ENCODE measurements at regions not wholly inside any gene's neighbourhood (a gene's known extent, or its start where the extent isn't known, plus 50 kb on each side); places are given as distances from the start of the nearest gene placed in this dataset.
"Not testable (repeated sequence)": the region's sequence is repeated elsewhere in the genome, so short reads cannot be mapped to it uniquely, and the experiment has no call there.

- not testable (repeated sequence) for H3K4me1 ChIP-seq (ENCODE audit: insufficient read depth, low read length); H3K27me3 ChIP-seq (ENCODE audit: control insufficient read depth in 1 of 2, insufficient read depth in 2 of 2, low read length in 2 of 2); H3K36me3 ChIP-seq (ENCODE audit: insufficient read depth, low read length); H3K27ac ChIP-seq (ENCODE audit: low read depth, low read length); H3K9me3 ChIP-seq (ENCODE audit: low read length); H3K9ac ChIP-seq (ENCODE audit: low read length); H3K4me3 ChIP-seq (ENCODE audit: low read depth in 1 of 2, low read length in 2 of 2)
Measured at GRCh38 chr9:63787454-63787853, 1497.6 kb downstream of the FOXD4L5 start.

- not testable (repeated sequence) for H3K36me3 ChIP-seq (ENCODE audit: insufficient read depth, low read length); H3K4me3 ChIP-seq (ENCODE audit: low read depth in 1 of 2, low read length in 2 of 2); H3K4me1 ChIP-seq (ENCODE audit: insufficient read depth, low read length); H3K9ac ChIP-seq (ENCODE audit: low read length); H3K27ac ChIP-seq (ENCODE audit: low read depth, low read length); H3K9me3 ChIP-seq (ENCODE audit: low read length); H3K27me3 ChIP-seq (ENCODE audit: control insufficient read depth in 1 of 2, insufficient read depth in 2 of 2, low read length in 2 of 2)
Measured at GRCh38 chr9:63785059-63785458, 1500.0 kb downstream of the FOXD4L5 start.

GRCh38 chr9:63784421-63784820 lies 1500.6 kb downstream of the FOXD4L5 start:
- H3K36me3 ChIP-seq (ENCODE audit: insufficient read depth, low read length); H3K9me3 ChIP-seq (ENCODE audit: low read length); H3K27ac ChIP-seq (ENCODE audit: low read depth, low read length); H3K27me3 ChIP-seq (ENCODE audit: control insufficient read depth in 1 of 2, insufficient read depth in 2 of 2, low read length in 2 of 2); H3K4me3 ChIP-seq (ENCODE audit: low read depth in 1 of 2, low read length in 2 of 2); H3K9ac ChIP-seq (ENCODE audit: low read length); H3K4me1 ChIP-seq (ENCODE audit: insufficient read depth, low read length): not testable (repeated sequence)

GRCh38 chr9:63781817-63782439 lies 1503.1 kb downstream of the FOXD4L5 start:
- not testable (repeated sequence) for H3K9ac ChIP-seq (ENCODE audit: low read length); H3K36me3 ChIP-seq (ENCODE audit: insufficient read depth, low read length); H3K4me1 ChIP-seq (ENCODE audit: insufficient read depth, low read length); H3K27ac ChIP-seq (ENCODE audit: low read depth, low read length); H3K27me3 ChIP-seq (ENCODE audit: control insufficient read depth in 1 of 2, insufficient read depth in 2 of 2, low read length in 2 of 2); H3K4me3 ChIP-seq (ENCODE audit: low read depth in 1 of 2, low read length in 2 of 2); H3K9me3 ChIP-seq (ENCODE audit: low read length)

GRCh38 chr9:63781390-63781789 lies 1503.6 kb downstream of the FOXD4L5 start:
- H3K36me3 ChIP-seq (ENCODE audit: insufficient read depth, low read length); H3K4me3 ChIP-seq (ENCODE audit: low read depth in 1 of 2, low read length in 2 of 2); H3K9me3 ChIP-seq (ENCODE audit: low read length); H3K27ac ChIP-seq (ENCODE audit: low read depth, low read length); H3K9ac ChIP-seq (ENCODE audit: low read length); H3K4me1 ChIP-seq (ENCODE audit: insufficient read depth, low read length); H3K27me3 ChIP-seq (ENCODE audit: control insufficient read depth in 1 of 2, insufficient read depth in 2 of 2, low read length in 2 of 2): not testable (repeated sequence)

- H3K36me3 ChIP-seq (ENCODE audit: insufficient read depth, low read length); H3K27me3 ChIP-seq (ENCODE audit: control insufficient read depth in 1 of 2, insufficient read depth in 2 of 2, low read length in 2 of 2); H3K4me3 ChIP-seq (ENCODE audit: low read depth in 1 of 2, low read length in 2 of 2); H3K9ac ChIP-seq (ENCODE audit: low read length); H3K9me3 ChIP-seq (ENCODE audit: low read length); H3K4me1 ChIP-seq (ENCODE audit: insufficient read depth, low read length); H3K27ac ChIP-seq (ENCODE audit: low read depth, low read length): not testable (repeated sequence)
Measured at GRCh38 chr9:63776220-63776619, 1508.8 kb downstream of the FOXD4L5 start.

GRCh38 chr9:63775092-63775426 lies 1510.0 kb downstream of the FOXD4L5 start:
- H3K9me3 ChIP-seq (ENCODE audit: low read length); H3K9ac ChIP-seq (ENCODE audit: low read length); H3K4me3 ChIP-seq (ENCODE audit: low read depth in 1 of 2, low read length in 2 of 2); H3K27me3 ChIP-seq (ENCODE audit: control insufficient read depth in 1 of 2, insufficient read depth in 2 of 2, low read length in 2 of 2); H3K27ac ChIP-seq (ENCODE audit: low read depth, low read length); H3K4me1 ChIP-seq (ENCODE audit: insufficient read depth, low read length); H3K36me3 ChIP-seq (ENCODE audit: insufficient read depth, low read length): not testable (repeated sequence)

- H3K4me3 ChIP-seq (ENCODE audit: low read depth in 1 of 2, low read length in 2 of 2); H3K9ac ChIP-seq (ENCODE audit: low read length); H3K27ac ChIP-seq (ENCODE audit: low read depth, low read length): not testable (repeated sequence)
Measured at GRCh38 chr9:63774369-63775091, 1510.5 kb downstream of the FOXD4L5 start.

GRCh38 chr9:63762230-63762629 lies 1522.8 kb downstream of the FOXD4L5 start:
- H3K27ac ChIP-seq (ENCODE audit: low read depth, low read length); H3K36me3 ChIP-seq (ENCODE audit: insufficient read depth, low read length); H3K4me3 ChIP-seq (ENCODE audit: low read depth in 1 of 2, low read length in 2 of 2); H3K9me3 ChIP-seq (ENCODE audit: low read length); H3K9ac ChIP-seq (ENCODE audit: low read length); H3K27me3 ChIP-seq (ENCODE audit: control insufficient read depth in 1 of 2, insufficient read depth in 2 of 2, low read length in 2 of 2); H3K4me1 ChIP-seq (ENCODE audit: insufficient read depth, low read length): not testable (repeated sequence)

More at GRCh38 chr9:63774369-63775091, 1510.5 kb downstream of the FOXD4L5 start:
- H3K27me3 ChIP-seq (ENCODE audit: control insufficient read depth in 1 of 2, insufficient read depth in 2 of 2, low read length in 2 of 2); H3K4me1 ChIP-seq (ENCODE audit: insufficient read depth, low read length); H3K36me3 ChIP-seq (ENCODE audit: insufficient read depth, low read length); H3K9me3 ChIP-seq (ENCODE audit: low read length): not testable (repeated sequence)

GRCh38 chr9:63729021-63729420 lies 1556.0 kb downstream of the FOXD4L5 start:
- H3K9ac ChIP-seq (ENCODE audit: low read length); H3K36me3 ChIP-seq (ENCODE audit: insufficient read depth, low read length); H3K27ac ChIP-seq (ENCODE audit: low read depth, low read length); H3K4me3 ChIP-seq (ENCODE audit: low read depth in 1 of 2, low read length in 2 of 2); H3K27me3 ChIP-seq (ENCODE audit: control insufficient read depth in 1 of 2, insufficient read depth in 2 of 2, low read length in 2 of 2); H3K9me3 ChIP-seq (ENCODE audit: low read length); H3K4me1 ChIP-seq (ENCODE audit: insufficient read depth, low read length): not testable (repeated sequence)

GRCh38 chr9:63728287-63728686 lies 1556.7 kb downstream of the FOXD4L5 start:
- Histone ChIP-seq H3K27ac (ENCODE audit: low read depth, low read length) (no peak overlapping the region), H3K36me3 (ENCODE audit: insufficient read depth, low read length) (no peaks in the 10 kb centered on the region), H3K27me3 (ENCODE audit: control insufficient read depth in 1 of 2, insufficient read depth in 2 of 2, low read length in 2 of 2) (no peaks in the 10 kb centered on the region), H3K9me3 (ENCODE audit: low read length) (no peaks in the 10 kb centered on the region), H3K9ac (ENCODE audit: low read length) (no peak overlapping the region), H3K4me1 (ENCODE audit: insufficient read depth, low read length) (no peaks in the 10 kb centered on the region), H3K4me3 (ENCODE audit: low read depth in 1 of 2, low read length in 2 of 2) (no peak overlapping the region)

GRCh38 chr9:63708285-63708684 lies 1576.7 kb downstream of the FOXD4L5 start:
- not testable (repeated sequence) for H3K27me3 ChIP-seq (ENCODE audit: control insufficient read depth in 1 of 2, insufficient read depth in 2 of 2, low read length in 2 of 2); H3K9me3 ChIP-seq (ENCODE audit: low read length); H3K36me3 ChIP-seq (ENCODE audit: insufficient read depth, low read length); H3K4me1 ChIP-seq (ENCODE audit: insufficient read depth, low read length); H3K4me3 ChIP-seq (ENCODE audit: low read depth in 1 of 2, low read length in 2 of 2); H3K9ac ChIP-seq (ENCODE audit: low read length); H3K27ac ChIP-seq (ENCODE audit: low read depth, low read length)
